ENCODE measurements at regions not wholly inside any gene's neighbourhood (a gene's known extent, or its start where the extent isn't known, plus 50 kb on each side); places are given as distances from the start of the nearest gene placed in this dataset.
A peak's percentile ranks its signal among the peaks of the same experiment; 100 is the strongest.

GRCh38 chr3:115547207-115547606, 76.1 kb upstream of the GAP43 start:
- Histone ChIP-seq H3K27ac (no peak overlapping the region), H3K4me3 (no peak overlapping the region), H3K36me3 (no peaks in the 10 kb centered on the region), H3K27me3 (replicated peaks; ENCODE audit: insufficient read depth) (no peaks in the 10 kb centered on the region), H3K9me3 (no peaks in the 10 kb centered on the region), H3K4me1 (ENCODE audit: control insufficient read depth in 1 of 2, low read depth in 2 of 2) (peaks cover 5 to 22% of the 10 kb centered on the region in 2 donors)
- DNase-seq (ENCODE audit: low spot score) (no peak), ATAC-seq (ENCODE audit: insufficient number of reproducible peaks, low FRiP score, low read depth) (no peak)
- no peak for TF ChIP-seq CTCF (IDR thresholded peaks at IDR 0.05)

- ATAC-seq (ENCODE audit: insufficient number of reproducible peaks, low FRiP score, low read depth) (no peak), DNase-seq (ENCODE audit: low spot score) (no peak)
- Histone ChIP-seq H3K36me3 (no peaks in the 10 kb centered on the region), H3K9me3 (no peaks in the 10 kb centered on the region), H3K27me3 (replicated peaks; ENCODE audit: insufficient read depth) (no peaks in the 10 kb centered on the region), H3K4me1 (ENCODE audit: control insufficient read depth in 1 of 2, low read depth in 2 of 2) (peaks cover 5 to 22% of the 10 kb centered on the region in 2 donors), H3K4me3 (peak overlapping the region; percentile 27), H3K27ac (peak overlapping the region; percentile 1 to 35)
- no peak for TF ChIP-seq CTCF (IDR thresholded peaks at IDR 0.05)
Measured at GRCh38 chr3:115548611-115549010, 74.7 kb upstream of the GAP43 start.

- no peaks in the 10 kb centered on the region for H3K36me3 ChIP-seq
- peak overlapping the region; percentile 1 to 35 for H3K27ac ChIP-seq
- H3K4me3 ChIP-seq: peak overlapping the region; percentile 27
- TF ChIP-seq CTCF (IDR thresholded peaks at IDR 0.05): no peak
- ATAC-seq (ENCODE audit: insufficient number of reproducible peaks, low FRiP score, low read depth) (no peak), DNase-seq (ENCODE audit: low spot score) (no peak)
- no peaks in the 10 kb centered on the region for H3K27me3 ChIP-seq (replicated peaks; ENCODE audit: insufficient read depth)
- H3K9me3 ChIP-seq: no peaks in the 10 kb centered on the region
- peaks cover 5 to 22% of the 10 kb centered on the region in 2 donors for H3K4me1 ChIP-seq (ENCODE audit: control insufficient read depth in 1 of 2, low read depth in 2 of 2)
Measured at GRCh38 chr3:115549071-115549470, 74.2 kb upstream of the GAP43 start.

GRCh38 chr3:115550285-115550761, 73.0 kb upstream of the GAP43 start:
- no peak for DNase-seq (ENCODE audit: low spot score)
- no peak for ATAC-seq (ENCODE audit: insufficient number of reproducible peaks, low FRiP score, low read depth)

GRCh38 chr3:115551016-115551415, 72.3 kb upstream of the GAP43 start:
- ATAC-seq (ENCODE audit: insufficient number of reproducible peaks, low FRiP score, low read depth) (no peak), DNase-seq (ENCODE audit: low spot score) (no peak)
- Histone ChIP-seq H3K4me3 (no peak overlapping the region), H3K4me1 (ENCODE audit: control insufficient read depth in 1 of 2, low read depth in 2 of 2) (peaks cover 5 to 22% of the 10 kb centered on the region in 2 donors), H3K9me3 (no peaks in the 10 kb centered on the region), H3K27ac (no peak overlapping the region), H3K27me3 (replicated peaks; ENCODE audit: insufficient read depth) (no peaks in the 10 kb centered on the region), H3K36me3 (no peaks in the 10 kb centered on the region)
- TF ChIP-seq CTCF (IDR thresholded peaks at IDR 0.05): no peak

More at GRCh38 chr3:115550285-115550761, 73.0 kb upstream of the GAP43 start:
- peaks cover 5 to 22% of the 10 kb centered on the region in 2 donors for H3K4me1 ChIP-seq (ENCODE audit: control insufficient read depth in 1 of 2, low read depth in 2 of 2)
- no peaks in the 10 kb centered on the region for H3K36me3 ChIP-seq
- no peaks in the 10 kb centered on the region for H3K9me3 ChIP-seq
- TF ChIP-seq CTCF (IDR thresholded peaks at IDR 0.05): no peak
- H3K4me3 ChIP-seq: no peak overlapping the region
- no peaks in the 10 kb centered on the region for H3K27me3 ChIP-seq (replicated peaks; ENCODE audit: insufficient read depth)
- H3K27ac ChIP-seq: peak overlapping the region; percentile 6 to 45

Measured in thoracic aorta (tissue), 2 donors.